Mesothelial cell of epicardium (in vitro differentiated cells): ENCODE measurements at regions not wholly inside any gene's neighbourhood (a gene's known extent, or its start where the extent isn't known, plus 50 kb on each side); places are given as distances from the start of the nearest gene placed in this dataset.

ENCODE experiments used
- DNase-seq, 2 experiments: peaks; one replicate each; pipeline ENCODE4 v3.0.0; 2021; ENCODE audit warnings: low spot score in 2 of 2; ENCODE audit not compliant: unreplicated experiment in 2 of 2
- H3K27ac Mint-ChIP-seq: 2 replicates; pipeline ENCODE4 v1.8.0; 2021; ENCODE audit warnings: mixed read lengths
- H3K27me3 Mint-ChIP-seq: 2 replicates; pipeline ENCODE4 v1.8.0; 2021; ENCODE audit warnings: low read depth, mixed read lengths
- H3K36me3 Mint-ChIP-seq: 2 replicates; pipeline ENCODE4 v1.8.0; 2021; ENCODE audit warnings: mixed read lengths
- H3K4me1 Mint-ChIP-seq: 2 replicates; pipeline ENCODE4 v1.8.0; 2021; ENCODE audit warnings: mixed read lengths
- H3K4me3 Mint-ChIP-seq: 2 replicates; pipeline ENCODE4 v1.8.0; 2021; ENCODE audit warnings: mild to moderate bottlenecking, moderate library complexity, mixed read lengths
- H3K9me3 Mint-ChIP-seq: 2 replicates; pipeline ENCODE4 v1.8.0; 2021; ENCODE audit warnings: mixed read lengths
- TF ChIP-seq, protein P1 (sequence below): fragments of 200-600 bp; sonication (generic); IDR thresholded peaks from one replicate; pipeline ENCODE4 v1.5.0; 2021; ENCODE audit warnings: antibody characterized with exemption; ENCODE audit not compliant: unreplicated experiment

GRCh38 chr1:226798427-226799411 lies 59.6 kb upstream of the ITPKB start:
- H3K9me3 Mint-ChIP-seq: no peaks in the 10 kb centered on the region
- no peak overlapping the region for H3K27ac Mint-ChIP-seq
- H3K4me3 Mint-ChIP-seq: no peak overlapping the region
- TF ChIP-seq, protein P1, sequence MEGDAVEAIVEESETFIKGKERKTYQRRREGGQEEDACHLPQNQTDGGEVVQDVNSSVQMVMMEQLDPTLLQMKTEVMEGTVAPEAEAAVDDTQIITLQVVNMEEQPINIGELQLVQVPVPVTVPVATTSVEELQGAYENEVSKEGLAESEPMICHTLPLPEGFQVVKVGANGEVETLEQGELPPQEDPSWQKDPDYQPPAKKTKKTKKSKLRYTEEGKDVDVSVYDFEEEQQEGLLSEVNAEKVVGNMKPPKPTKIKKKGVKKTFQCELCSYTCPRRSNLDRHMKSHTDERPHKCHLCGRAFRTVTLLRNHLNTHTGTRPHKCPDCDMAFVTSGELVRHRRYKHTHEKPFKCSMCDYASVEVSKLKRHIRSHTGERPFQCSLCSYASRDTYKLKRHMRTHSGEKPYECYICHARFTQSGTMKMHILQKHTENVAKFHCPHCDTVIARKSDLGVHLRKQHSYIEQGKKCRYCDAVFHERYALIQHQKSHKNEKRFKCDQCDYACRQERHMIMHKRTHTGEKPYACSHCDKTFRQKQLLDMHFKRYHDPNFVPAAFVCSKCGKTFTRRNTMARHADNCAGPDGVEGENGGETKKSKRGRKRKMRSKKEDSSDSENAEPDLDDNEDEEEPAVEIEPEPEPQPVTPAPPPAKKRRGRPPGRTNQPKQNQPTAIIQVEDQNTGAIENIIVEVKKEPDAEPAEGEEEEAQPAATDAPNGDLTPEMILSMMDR: no peak
- peaks cover 6% of the 10 kb centered on the region for H3K4me1 Mint-ChIP-seq
- no peak for DNase-seq
- H3K27me3 Mint-ChIP-seq: no peaks in the 10 kb centered on the region
- no peaks in the 10 kb centered on the region for H3K36me3 Mint-ChIP-seq

- Mint-ChIP-seq H3K36me3 (no peaks in the 10 kb centered on the region), H3K27me3 (no peaks in the 10 kb centered on the region), H3K27ac (no peak overlapping the region), H3K4me3 (no peak overlapping the region), H3K4me1 (peaks cover 6% of the 10 kb centered on the region), H3K9me3 (no peaks in the 10 kb centered on the region)
- TF ChIP-seq, protein P1: no peak
- no peak for DNase-seq
Observed at GRCh38 chr1:226797151-226797550, 58.1 kb upstream of the ITPKB start.

DNA sequence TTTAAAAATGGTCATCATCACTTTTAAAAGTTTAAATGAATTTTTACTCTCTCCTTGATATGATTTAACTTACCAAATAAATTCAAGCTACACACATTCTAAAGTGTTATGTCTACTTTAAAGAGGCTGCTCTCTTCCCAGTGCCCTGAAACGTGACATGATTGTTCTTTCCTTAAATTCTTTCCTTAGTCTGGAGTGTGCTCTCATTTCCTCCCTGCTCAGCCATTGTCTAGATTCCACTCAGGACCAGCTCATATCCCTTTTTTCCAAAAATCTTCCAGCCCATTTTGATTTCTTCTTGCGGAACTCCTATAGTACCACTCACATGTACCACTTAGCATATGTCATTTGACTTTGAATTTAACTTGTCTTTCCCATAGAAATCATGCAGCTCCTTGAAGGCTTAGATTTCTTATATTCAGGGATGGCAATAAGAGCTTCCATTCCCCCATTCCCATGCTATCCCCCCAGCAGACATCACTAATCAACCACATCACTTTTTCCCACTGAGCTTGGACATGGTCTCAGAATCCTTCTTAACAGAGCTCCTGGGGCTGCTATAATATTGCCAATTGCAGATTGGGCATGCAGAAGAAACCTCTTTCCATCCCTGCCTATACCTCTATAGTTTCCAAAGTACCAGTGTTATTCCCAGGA lies 54.7 kb upstream of the ITPKB start:
- H3K27me3 Mint-ChIP-seq: no peaks in the 10 kb centered on the region
- no peaks in the 10 kb centered on the region for H3K9me3 Mint-ChIP-seq
- no peak for DNase-seq
- H3K27ac Mint-ChIP-seq: no peak overlapping the region
- TF ChIP-seq, protein P1: no peak
- no peak overlapping the region for H3K4me3 Mint-ChIP-seq
- no peaks in the 10 kb centered on the region for H3K4me1 Mint-ChIP-seq
- no peaks in the 10 kb centered on the region for H3K36me3 Mint-ChIP-seq

GRCh38 chr1:226792368-226792767 lies 53.3 kb upstream of the ITPKB start:
- no peaks in the 10 kb centered on the region for H3K4me1 Mint-ChIP-seq
- H3K27me3 Mint-ChIP-seq: no peaks in the 10 kb centered on the region
- no peaks in the 10 kb centered on the region for H3K9me3 Mint-ChIP-seq
- no peak for DNase-seq
- no peaks in the 10 kb centered on the region for H3K36me3 Mint-ChIP-seq
- TF ChIP-seq, protein P1: no peak
- H3K4me3 Mint-ChIP-seq: no peak overlapping the region
- H3K27ac Mint-ChIP-seq: no peak overlapping the region

GRCh38 chr1:226790545-226791181 lies 51.6 kb upstream of the ITPKB start:
- H3K9me3 Mint-ChIP-seq: no peaks in the 10 kb centered on the region
- H3K4me1 Mint-ChIP-seq: no peaks in the 10 kb centered on the region
- no peak overlapping the region for H3K27ac Mint-ChIP-seq
- H3K27me3 Mint-ChIP-seq: no peaks in the 10 kb centered on the region
- DNase-seq: no peak
- TF ChIP-seq, protein P1: no peak
- no peaks in the 10 kb centered on the region for H3K36me3 Mint-ChIP-seq
- H3K4me3 Mint-ChIP-seq: no peak overlapping the region
